GM19452 (cell line): ENCODE measurements at regions not wholly inside any gene's neighbourhood (a gene's known extent, or its start where the extent isn't known, plus 50 kb on each side); places are given as distances from the start of the nearest gene placed in this dataset.
"Not testable (repeated sequence)": the region's sequence is repeated elsewhere in the genome, so short reads cannot be mapped to it uniquely, and the experiment has no call there.

ENCODE experiments used
- ATAC-seq: cut with Tn5 transposase; IDR thresholded peaks from one replicate; pipeline ENCODE4 v1.9.1; 2021; ENCODE audit not compliant: unreplicated experiment

DNA sequence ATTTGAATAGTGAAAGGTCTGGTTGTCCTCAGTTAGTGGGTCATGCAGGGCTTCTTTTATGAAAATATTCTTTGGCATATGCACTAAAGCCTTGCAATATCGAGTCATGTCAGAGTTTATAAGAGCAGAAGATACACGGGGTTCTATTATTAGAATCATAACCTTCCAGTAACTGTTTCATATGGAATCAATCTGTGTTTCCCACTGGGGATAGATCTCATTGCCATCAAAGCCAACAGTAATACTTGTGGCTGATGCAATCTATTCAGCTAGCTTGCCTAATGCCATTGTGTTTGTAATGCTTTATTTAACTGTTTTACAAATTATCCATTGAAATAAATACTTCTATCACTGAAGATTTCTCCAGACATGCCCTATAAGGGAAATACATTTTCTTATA lies 746.9 kb upstream of the PCDH9 start:
- ATAC-seq = no peak

DNA sequence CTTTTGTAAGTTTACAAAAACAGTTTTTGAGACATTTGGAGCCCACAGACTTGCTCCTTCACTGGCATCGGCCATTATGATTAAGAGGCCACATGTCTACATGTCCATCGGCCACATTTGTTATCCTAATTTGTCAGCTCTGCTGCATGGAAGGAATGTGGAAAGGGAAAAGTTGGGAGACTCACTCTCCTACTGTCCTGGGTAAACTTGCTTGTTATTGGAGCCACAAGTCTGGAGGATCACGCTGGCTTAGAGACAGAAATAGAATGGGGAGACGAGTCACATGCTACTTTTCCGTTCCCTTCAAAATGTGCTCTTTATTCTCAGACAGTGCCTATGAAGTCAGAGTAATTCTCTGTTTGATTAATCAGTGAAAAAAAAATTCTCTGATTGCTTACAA lies 741.2 kb upstream of the PCDH9 start:
- no peak for ATAC-seq

DNA sequence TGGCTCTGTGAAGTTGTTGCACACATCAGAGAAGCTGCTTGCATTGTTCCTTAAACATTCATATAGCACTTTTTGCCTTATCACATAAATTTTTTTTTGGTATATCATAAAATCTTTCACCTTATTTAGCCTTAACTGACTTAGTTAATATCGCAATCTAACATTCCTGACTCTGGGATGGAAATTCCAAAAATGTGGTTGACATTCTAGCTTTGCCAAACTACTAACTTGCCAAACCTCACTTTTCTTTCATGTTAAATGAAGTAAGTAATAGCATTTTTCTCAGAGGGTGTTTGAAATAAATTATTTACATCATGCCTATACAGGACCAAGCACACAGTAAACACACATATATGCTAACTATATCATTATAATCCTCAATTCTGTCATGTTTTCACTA lies 736.9 kb upstream of the PCDH9 start:
- ATAC-seq = no peak

DNA sequence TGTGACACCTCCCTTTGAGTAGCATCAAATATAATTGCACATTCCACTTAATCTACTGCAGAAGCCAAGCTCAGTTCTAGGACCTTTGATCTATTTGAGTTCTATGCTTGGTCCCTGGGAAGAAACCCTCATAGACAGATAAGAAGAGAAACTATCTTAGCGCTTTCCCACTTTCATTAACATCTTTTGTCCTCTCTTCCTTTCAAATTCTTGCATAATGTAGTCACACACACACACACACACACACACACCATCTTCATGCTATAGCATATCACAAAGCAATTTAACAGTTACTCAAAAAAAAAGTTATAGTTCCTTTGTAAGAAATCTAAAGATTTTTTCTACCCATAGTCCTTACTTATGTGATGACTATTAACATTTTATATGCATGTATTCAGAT lies 735.9 kb upstream of the PCDH9 start:
- no peak for ATAC-seq

DNA sequence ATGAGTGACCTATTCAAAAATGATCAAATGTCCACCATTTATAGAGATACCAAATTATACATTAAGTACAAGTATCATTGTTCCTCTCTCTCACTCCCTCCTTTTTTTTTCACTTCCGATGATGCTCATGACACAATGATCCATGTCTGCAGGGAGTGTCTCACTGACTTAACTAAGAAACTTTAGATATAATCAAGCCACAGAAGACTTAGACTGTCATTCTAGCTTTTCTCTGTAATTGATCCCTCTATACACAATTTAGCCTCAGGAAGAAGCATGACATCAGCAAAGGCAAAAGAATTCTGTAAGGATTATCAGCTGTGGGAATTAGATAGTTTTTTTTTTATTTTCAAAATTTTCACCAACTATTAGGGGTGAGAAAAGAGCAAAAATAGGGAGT lies 734.9 kb upstream of the PCDH9 start:
- no peak for ATAC-seq

DNA sequence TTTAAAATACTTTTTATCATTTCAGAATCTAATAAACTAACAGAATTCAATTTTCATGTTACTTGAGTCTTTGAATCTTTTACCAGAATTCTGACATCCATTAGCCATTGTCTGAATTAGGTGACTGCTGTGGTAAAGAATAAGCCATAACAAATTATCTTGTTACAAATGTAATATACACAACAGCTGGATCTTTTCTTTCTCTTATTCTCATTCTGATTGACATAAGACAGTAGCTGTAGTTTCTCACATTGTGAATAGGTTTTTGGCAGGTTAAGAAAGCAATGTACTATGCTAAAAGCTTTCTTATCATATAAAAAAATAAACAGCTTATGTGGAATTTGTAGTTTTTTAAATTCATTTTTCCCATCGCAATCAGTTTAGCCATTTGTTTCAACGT lies 734.0 kb upstream of the PCDH9 start:
- ATAC-seq = no peak

DNA sequence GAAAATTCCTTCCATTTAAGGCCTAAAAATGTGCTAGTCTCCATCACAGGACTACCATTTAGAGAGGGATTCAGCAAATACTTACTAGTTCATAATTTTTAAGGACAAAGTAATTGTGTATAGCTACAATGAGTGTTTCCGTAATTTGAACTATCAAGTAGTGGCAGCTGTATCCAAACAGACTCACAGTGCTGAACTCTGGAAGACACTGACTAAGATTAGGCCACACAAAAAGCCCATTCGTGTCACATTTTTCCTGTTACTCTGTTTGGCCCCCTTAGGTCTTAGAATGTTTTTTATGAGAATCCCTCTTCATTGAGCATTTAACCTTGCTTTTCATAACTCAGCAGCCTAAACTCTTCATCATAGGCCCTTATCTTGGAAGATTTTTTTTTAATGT lies 731.2 kb upstream of the PCDH9 start:
- ATAC-seq = no peak

DNA sequence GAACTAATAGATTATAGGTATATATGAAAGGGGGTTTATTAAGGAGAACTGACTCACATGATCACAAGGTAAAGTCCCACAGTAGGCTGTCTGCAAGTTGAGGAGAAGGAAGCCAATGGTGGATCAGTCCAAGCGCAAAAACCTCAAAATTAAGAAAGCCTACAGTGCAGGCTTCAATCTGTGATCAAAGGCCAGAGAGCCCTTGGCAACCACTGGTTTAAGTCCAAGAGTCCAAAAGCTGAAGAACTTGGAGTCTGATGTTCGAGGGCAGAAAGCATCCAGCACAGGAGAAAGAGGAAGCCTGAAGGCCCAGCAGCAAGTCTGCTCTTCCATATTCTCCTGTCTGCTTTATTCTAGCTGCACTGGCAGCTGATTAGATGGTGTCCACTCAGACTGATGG lies 721.3 kb upstream of the PCDH9 start:
- ATAC-seq = no peak

DNA sequence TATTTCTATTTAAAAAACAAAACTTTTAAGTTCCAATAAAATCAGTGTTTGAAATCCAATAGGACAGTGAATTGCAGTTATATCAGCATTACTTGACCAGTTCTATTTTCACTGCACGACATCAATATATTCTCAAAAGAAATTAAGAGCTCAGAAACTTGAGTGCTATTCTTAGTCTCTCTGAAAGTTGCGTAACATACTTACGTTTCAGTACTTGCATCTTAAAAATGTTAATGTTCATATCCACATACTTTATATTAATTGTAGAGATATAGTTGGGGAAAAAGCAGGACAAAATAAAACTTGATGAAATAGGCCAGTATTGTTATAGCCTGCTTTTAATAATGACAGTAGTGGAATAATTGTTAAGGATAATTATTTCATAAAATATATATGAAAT lies 720.5 kb upstream of the PCDH9 start:
- ATAC-seq = no peak

DNA sequence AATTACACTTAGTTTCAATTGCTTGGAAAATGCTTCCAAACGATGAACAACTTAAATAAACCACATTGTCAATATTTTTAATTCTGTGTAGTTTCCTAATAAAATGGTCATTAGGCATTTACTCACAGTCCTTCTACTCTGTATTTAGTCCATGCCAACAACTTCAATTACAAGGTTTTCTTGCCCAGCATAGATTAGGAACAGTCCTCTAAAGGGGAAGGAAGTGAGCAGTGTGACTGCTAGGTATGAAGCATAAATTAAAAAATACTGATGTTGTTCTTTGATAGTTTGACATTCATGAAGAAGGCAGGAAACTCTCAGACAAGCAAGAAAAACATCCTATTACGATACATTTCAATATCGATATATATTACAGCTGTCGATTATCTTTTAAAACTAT lies 716.0 kb upstream of the PCDH9 start:
- ATAC-seq = no peak

DNA sequence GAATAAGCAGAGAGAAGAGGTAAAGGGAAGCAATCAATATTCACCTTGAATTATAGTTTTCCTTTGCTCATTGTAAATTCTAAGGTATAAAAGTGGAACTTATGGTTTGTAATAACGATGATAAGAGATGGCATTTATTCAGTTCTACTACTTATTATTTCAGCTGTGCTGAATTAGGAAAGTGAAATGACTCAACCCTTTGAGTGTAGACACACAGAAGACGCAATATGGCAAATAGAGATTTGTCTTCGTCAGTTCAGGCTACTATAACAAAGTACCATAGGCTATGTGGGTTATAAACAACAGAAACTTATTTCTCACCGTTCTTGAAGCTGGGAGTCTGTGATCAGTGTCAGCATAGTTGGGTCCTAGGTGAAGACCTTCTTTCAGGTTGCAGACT lies 713.0 kb upstream of the PCDH9 start:
- no peak for ATAC-seq

DNA sequence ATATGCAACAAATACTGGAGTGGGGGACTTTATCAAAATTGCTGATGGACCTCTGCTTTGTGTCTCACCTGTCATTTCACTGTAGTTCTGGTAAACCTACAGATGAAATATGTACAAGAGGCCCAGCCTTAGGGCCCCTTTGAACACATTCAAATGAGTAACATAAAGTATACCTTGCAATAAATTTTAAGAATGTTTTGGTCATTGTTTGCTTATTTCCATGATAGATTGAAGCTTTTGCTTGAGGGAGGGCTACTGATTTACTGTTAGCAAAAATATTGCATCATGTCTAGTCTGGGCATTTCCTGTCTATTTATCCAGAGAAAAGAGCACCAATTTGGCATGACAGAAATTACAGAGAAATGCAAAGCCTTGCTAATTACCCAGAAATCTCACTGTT lies 705.5 kb upstream of the PCDH9 start:
- ATAC-seq = no peak

DNA sequence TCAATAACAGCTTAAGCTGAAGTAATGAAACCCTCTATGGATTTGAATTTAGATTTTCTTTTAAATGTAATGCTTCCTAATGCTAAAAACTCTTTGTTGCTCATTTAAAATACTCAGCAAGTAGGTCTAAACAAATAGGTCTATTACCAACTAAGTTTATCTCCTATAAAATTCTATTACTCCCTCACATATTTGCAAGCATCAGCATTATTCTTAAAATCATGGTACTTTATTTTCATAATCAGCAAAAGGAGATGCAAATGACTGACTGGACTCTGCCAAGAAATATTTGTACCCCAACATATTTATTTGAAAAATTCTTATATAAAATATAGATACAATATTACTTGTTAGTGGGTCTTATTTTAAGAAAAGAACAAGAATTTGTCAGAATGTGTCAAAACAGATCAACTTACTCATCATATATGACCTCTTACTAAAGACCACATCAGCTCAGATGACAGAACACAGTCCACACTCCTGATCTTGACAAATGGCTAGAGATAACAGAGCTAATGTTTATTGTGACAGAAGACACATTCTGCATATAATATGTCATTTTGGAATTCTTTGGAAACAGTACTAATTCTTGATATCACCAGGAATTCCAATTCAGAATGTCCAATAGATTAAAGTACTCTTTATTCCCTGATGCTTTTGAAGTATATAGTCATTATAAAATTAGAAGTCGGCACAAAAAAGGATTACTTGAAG lies 704.6 kb upstream of the PCDH9 start:
- no peak for ATAC-seq

DNA sequence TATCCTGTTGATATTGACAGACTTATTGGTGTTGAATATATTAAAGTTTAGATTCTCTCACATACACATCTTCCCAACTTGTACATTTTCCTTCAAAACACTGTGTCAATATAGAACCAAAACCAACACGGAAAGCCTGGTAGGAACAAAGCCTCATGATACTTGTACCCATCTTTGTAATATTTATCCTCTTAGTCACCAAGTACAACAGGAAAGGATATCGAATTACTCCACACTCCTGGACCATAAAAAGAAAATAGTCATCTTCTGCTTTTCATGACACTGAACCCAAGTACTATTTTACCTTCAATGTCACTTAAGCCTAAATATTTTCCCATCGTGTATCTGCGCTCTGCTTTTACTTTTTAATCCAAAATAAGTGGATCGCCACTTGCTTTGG lies 702.9 kb upstream of the PCDH9 start:
- ATAC-seq = no peak

DNA sequence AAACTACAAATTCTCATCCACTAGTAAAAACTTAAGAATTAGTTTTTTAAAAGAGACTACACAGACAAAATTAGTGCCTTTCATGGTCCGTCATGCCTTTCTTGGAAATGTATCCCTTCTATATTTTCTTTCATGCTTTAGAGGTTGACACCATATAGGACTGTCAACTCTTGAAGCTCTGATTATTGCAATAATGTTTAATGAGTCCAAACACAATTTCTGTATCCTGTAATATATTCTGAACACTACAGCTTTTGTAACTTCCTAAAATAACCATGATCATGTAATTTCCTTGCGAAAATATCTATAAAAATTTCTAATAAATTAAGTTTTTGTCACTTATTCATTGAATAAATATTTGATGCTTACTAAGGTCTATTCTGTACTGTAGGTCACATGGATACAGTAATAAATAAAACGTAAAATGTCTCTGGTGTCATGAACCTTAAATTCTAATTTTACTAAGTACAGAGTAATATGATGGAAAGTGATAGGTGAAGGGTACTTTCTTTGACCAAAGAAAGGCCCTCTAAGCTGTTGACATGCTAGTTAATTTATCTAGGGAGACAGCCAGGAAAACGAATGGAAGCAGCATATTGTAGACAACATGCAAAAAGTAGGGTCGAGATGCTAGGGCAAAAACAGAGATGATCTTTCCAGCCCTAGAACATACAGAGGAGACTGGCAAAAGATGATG lies 687.3 kb upstream of the PCDH9 start:
- ATAC-seq = no peak

DNA sequence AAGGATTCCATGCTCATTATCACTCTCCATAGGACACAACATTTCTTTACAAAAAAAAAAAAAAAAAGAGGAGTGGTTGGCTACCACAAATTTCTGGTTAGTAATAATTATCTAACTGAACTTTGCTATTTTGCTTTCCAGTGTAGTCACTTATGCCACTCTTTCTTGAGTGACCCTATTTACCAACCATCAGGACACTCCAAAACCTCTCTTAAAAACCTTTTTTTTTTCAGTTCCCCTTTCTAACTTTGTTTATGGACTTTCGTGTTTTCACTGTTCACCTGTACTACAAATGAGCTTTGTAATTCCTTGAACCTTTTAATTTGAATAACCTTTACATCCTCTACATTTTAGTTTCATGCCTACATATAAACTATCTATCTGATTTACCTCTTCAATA lies 686.5 kb upstream of the PCDH9 start:
- ATAC-seq = no peak

DNA sequence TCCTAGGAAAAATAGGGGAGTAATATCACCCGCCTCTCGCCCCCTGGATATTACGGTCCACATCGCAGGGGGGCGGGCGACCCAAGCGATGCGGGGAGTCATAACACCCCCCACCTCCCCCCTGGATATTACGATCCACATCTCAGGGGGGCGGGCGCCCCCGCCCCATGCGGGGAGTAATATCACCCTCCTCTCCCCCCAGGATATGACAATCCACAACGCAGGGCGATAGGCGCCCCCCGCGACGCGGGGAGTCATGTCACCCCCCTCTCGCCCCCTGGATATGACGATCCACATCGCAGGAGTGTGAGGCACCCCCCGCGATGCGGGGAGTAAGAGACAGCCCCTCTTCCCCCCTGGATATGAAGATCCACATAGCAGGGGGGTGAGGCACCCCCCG lies 684.4 kb upstream of the PCDH9 start:
- no peak for ATAC-seq

DNA sequence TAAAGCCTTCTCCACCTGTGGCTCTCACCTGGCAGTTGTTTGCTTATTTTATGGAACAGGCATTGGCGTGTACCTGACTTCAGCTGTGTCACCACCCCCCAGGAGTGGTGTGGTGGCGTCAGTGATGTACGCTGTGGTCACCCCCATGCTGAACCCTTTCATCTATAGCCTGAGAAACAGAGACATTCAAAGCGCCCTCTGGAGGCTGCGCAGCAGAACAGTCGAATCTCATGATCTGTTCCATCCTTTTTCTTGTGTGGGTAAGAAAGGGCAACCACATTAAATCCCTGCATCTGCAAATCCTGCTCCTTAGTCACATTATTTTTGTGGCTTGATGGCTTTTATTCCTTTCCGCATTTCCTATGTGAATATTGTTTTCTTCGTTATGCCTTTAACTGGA lies 672.8 kb upstream of the PCDH9 start:
- ATAC-seq = not testable (repeated sequence)

DNA sequence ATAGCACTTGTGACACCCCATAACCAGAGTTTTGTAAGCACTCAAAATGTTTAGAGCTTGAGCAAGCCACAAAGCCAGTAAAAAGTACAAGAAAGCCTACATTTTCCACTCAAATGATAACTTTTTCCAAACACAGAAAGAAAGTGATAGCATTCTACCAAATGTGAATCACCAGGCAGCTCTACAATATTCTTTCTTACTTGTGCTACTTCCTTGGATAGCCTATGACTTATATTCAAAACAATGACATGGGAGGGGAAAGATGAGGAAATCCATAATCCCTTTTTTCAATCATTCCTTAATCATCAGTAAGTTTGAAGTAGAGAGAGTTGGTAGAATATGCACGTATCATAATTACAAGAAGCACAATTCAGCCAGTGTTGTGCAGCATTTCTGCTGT lies 650.8 kb upstream of the PCDH9 start:
- ATAC-seq = no peak

DNA sequence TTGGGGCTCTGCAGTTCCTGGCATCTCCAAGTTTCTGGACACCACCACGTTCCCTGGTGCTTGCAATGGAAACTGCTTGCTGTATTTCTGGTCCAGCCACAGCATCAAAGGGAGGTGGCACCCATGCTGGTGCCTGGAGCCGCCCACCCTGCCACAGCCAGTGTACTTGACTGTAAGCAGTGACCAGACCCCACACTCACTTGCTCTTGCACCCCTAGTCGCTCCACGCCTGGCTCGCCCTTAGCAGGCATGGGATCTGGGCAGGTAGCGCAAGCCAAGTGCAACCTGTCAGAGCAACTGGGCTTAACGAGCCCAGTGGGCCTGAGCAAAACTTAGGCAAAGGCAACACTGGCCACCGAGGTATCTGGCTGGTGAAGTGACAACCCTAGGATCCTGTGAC lies 648.2 kb upstream of the PCDH9 start:
- no peak for ATAC-seq

DNA sequence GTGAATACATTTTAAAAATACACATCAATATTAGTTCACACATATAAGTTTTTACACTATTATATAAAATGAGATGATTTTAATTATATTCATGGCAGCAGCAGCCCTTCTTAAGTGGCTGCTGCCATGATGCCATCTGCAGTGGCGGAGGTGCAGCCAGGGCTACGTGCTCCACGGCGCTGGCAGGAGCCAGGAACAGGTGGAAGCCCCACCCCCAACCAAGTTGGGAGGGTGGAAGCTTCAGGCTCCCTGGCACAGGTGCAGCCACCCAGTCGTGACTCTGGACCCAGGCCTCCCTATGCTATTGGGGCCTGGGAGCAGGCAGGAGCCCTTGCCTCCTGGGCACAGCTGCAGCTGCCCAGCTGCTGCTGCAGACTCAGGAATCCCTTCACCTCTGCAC lies 646.9 kb upstream of the PCDH9 start:
- ATAC-seq = no peak

DNA sequence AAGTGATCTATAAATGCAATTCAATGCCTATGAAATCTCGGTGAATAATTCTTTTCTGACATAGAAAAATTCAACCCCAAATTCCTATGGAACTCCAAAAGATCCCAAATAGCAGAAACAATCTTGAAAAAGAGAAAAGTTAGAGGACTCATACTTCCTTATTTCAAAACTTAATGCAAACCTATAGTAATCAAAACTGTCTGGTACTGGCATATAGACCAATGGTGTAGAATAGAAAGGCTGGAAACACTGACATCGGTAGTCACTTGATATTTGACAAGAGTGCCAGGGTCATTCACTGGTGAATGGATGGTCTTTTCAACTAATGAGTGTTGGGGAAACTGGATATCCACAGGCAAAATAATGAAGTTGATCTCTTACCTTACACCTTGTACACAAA lies 637.1 kb upstream of the PCDH9 start:
- ATAC-seq = no peak

DNA sequence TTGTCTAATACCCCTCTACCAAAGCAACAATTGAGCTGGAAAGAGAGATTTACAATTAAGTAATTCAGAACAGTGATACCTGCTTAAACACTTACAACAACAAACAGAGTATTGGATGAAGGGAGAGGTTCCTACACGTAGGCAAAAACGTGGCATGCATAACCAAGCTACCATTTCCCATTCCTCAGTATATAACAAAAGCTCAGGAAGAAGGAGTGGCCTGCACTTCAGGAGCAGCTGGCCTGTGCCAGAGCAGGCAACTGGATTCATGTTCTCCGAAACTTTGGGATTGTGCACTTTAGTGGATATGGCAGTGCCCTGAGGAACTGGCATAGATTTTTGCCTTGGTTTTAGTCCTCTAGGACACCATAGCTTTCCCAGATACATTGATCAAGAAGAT lies 630.2 kb upstream of the PCDH9 start:
- no peak for ATAC-seq
